ENCODE measurements at regions not wholly inside any gene's neighbourhood (a gene's known extent, or its start where the extent isn't known, plus 50 kb on each side); places are given as distances from the start of the nearest gene placed in this dataset.

DNA sequence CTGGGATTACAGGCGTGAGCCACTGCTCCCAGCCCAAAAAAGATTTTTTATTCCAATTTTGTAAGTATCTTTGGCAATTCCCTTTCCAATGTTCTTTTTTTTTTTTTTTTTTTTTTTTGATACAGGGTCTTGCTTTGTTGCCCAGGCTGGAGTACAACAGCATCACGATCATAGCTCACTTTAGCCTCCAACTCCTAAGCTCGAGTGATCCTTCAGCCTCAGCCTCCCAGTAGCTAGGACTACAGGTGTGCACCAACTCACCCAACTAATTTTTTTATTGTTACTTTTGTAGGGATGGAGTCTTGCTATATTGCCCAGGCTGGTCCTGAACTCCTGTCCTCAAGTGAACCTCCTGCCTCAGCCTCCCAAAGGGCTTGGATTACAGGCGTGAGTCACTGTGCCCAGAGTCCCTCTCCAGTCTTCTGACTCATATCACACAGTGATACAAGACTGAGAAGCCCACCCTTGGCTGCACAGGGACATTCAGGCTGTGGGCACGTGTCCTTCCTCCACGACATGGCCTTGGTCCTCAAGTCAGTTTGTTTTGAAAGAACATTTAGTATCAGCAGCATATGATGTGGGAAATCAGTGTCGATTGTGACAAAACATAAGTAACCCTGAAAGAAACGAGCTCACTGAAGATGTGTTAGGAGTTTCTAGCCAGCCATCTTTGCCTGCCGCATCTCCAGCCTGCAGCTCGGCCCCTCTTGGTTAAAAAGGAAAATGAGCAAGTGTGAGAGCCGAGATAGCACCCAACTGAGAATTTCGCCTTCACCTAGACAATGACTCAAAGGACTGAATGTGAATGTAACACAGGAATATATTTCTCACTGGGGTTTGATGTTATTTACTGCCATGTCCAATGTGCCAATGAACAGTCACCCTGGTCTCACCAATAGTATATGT, 175.5 kb downstream of the MN1 start:
- FAIRE-seq (no peak), DNase-seq (ENCODE audit: insufficient read length, low spot score) (no peak)
- TF ChIP-seq, protein P1, sequence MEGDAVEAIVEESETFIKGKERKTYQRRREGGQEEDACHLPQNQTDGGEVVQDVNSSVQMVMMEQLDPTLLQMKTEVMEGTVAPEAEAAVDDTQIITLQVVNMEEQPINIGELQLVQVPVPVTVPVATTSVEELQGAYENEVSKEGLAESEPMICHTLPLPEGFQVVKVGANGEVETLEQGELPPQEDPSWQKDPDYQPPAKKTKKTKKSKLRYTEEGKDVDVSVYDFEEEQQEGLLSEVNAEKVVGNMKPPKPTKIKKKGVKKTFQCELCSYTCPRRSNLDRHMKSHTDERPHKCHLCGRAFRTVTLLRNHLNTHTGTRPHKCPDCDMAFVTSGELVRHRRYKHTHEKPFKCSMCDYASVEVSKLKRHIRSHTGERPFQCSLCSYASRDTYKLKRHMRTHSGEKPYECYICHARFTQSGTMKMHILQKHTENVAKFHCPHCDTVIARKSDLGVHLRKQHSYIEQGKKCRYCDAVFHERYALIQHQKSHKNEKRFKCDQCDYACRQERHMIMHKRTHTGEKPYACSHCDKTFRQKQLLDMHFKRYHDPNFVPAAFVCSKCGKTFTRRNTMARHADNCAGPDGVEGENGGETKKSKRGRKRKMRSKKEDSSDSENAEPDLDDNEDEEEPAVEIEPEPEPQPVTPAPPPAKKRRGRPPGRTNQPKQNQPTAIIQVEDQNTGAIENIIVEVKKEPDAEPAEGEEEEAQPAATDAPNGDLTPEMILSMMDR (IDR thresholded peaks at IDR 0.05; ENCODE audit: insufficient read depth, missing control alignments): no peak

DNA sequence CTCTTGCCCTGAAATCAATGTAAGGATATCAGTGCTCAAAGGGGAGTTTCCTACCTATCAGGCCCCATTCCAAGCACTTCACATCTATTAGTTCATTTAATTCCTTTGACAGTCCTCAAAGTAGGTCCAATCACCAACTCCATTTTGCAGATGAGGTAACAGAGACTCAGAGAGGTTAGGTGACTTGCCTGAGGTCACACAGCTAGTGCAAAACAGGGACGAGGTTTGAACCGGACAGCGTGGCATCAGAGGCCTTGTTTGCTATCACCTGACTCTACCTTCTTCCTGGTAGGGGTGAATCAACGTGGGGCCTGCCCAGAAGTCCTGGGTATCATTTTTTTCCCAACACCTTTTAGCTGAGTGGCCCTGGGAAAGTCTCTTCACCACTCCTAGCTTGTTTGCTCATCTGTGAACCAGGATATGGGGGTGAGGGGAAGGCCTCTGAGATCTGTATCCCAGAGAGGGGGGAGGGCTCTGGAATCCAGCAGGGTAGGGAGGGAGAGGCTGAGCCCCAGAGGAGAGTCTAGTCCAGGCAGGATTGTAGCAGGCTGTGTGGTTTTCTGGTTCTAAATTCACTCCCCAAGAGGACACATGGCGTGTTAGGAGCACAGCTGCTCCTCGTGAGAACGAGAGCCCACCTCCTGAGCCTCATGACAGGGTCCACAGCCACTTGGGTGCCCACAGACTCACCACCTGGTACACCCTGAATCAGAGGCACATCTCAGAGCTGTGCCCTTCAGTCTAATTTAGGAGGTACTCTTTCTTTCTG, 174.7 kb downstream of the MN1 start:
- FAIRE-seq (no peak), DNase-seq (ENCODE audit: insufficient read length, low spot score) (no peak)
- TF ChIP-seq, protein P1 (IDR thresholded peaks at IDR 0.05; ENCODE audit: insufficient read depth, missing control alignments): no peak

DNA sequence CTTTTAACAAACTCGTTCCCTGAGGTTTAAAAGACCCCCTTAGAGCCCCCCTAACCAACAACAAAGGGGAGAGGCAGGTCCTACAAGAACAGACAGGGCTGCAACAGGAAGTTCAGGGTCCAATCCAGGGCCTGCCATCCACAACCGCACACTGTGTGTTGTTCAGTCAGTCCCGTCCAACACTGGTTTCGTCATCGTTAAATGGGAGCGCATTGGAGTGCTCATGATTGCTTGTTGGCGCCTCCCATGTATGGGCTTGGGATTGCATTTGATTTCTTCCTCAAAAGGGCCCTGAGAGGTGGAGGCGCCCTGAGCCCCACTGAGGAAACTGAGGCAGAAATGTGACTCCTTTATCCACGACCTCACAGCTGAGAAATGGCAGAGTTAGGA, 174.1 kb downstream of the MN1 start:
- no peak for FAIRE-seq
- TF ChIP-seq, protein P1 (IDR thresholded peaks at IDR 0.05; ENCODE audit: insufficient read depth, missing control alignments): peak; percentile 9
- no peak for DNase-seq (ENCODE audit: insufficient read length, low spot score)

DNA sequence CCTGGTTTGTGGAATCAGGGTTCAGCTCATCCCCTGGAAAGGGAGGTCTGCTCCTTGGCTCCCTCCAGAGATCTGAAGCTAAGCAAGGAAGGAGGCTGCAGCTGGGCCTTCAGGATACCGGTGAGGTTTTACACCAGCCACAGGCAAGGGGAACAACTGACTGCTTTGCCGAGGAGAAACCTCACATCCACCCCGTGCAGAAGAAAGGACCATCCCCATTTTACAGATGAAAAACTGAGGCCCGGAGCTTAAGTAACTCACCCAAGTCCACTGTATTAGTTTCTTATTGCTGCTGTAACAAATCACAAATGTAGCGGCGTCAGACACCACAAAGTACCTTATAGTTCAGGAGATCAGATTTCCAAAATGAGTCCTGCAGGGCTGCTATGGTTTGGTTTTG, 173.7 kb downstream of the MN1 start:
- FAIRE-seq (no peak), DNase-seq (ENCODE audit: insufficient read length, low spot score) (no peak)
- TF ChIP-seq, protein P1 (IDR thresholded peaks at IDR 0.05; ENCODE audit: insufficient read depth, missing control alignments): no peak

DNA sequence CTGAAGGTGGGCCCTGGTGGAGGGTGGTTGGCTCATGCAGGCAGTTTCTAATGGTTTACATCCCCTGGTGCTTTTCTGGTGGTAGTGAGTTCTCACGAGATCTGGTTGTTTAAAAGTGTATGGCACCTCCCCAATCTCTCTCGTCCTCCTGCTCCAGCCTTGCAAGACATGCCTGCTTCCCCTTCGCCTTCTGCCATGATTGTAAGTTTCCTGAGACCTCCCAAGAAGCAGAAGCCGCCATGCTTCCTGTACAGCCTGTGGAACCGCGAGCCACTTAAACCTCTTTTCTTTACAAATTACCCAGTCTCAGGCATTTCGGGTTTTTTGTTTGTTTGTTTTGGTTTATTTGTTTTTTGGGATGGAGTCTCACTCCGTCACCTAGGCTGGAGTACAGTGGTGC, 173.2 kb downstream of the MN1 start:
- no peak for FAIRE-seq
- TF ChIP-seq, protein P1 (IDR thresholded peaks at IDR 0.05; ENCODE audit: insufficient read depth, missing control alignments): no peak
- DNase-seq (ENCODE audit: insufficient read length, low spot score): no peak

DNA sequence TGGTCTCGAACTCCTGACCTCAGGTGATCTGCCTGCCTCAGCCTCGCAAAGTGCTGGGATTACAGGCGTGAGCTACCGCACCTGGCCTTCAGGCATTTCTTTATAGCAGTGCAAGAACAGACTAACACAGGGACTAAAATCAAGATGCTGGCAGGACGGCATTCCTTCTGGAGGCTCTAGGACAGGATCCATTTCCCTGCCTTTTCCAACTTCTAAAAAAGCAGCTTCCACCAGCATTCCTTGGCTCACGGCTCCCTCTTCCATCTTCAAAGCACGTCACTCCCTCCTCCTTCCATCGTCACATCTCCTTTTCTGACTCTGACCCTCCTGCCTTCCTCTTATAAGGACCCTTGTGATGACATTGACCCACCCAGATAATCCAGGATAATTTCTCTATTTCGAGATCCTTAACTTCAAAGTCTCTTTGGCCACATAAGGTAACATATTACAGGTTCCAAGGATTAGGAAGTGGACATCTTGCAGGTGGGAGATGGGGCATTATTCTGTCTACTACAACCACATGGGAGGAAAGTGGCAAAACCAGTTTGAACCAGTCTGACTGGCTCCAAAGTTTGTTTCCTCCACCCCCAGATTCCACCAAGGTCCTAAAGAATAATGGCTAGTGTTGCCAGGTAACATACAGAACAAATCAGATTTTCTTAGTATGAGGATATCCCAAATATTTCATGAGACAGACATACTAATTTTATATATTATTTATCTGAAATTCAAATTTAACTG, 172.5 kb downstream of the MN1 start:
- FAIRE-seq (no peak), DNase-seq (ENCODE audit: insufficient read length, low spot score) (no peak)
- TF ChIP-seq, protein P1 (IDR thresholded peaks at IDR 0.05; ENCODE audit: insufficient read depth, missing control alignments): no peak

Data from D721Med (cell line).